HL-60 (cell line): ENCODE measurements at regions not wholly inside any gene's neighbourhood (a gene's known extent, or its start where the extent isn't known, plus 50 kb on each side); places are given as distances from the start of the nearest gene placed in this dataset.

Experiments
- DNase-seq, 2 experiments: peaks; one replicate each; pipeline ENCODE4 v3.0.0-alpha.2; 2010 to 2020; ENCODE audit warnings: low read depth in 1 of 2, low spot score in 1 of 2
- H3K27ac ChIP-seq: fragments of 250-450 bp; sonication (Bioruptor Pico); replicated peaks from 2 replicates; pipeline ENCODE4 v1.5.1; 2020; ENCODE audit warnings: mild to moderate bottlenecking, moderate library complexity
- H3K27me3 ChIP-seq: fragments of 250-450 bp; sonication (Bioruptor Pico); 2 replicates; pipeline ENCODE4 v1.5.1; 2021; ENCODE audit warnings: mild to moderate bottlenecking, moderate library complexity; ENCODE audit not compliant: insufficient read depth, poor library complexity, severe bottlenecking
- H3K4me3 ChIP-seq: replicated peaks from 2 replicates; pipeline ENCODE4 v1.5.1; 2011; ENCODE audit warnings: mild to moderate bottlenecking, control low read depth, low read length; ENCODE audit not compliant: insufficient read depth
- CTCF ChIP-seq: IDR thresholded peaks from one replicate; pipeline ENCODE4 v1.5.1; 2011; ENCODE audit warnings: low read length, control low read depth, inconsistent platforms; ENCODE audit not compliant: insufficient read depth
- GABPA ChIP-seq: IDR thresholded peaks from 2 replicates; pipeline ENCODE4 v1.6.1; 2012; ENCODE audit warnings: low read depth
- POLR2AphosphoS5 ChIP-seq: IDR thresholded peaks from 2 replicates; pipeline ENCODE4 v1.6.1; 2012; ENCODE audit warnings: low read depth
- REST ChIP-seq: IDR thresholded peaks from 2 replicates; pipeline ENCODE4 v1.6.1; 2012; ENCODE audit warnings: low read depth; ENCODE audit not compliant: insufficient replicate concordance
- SPI1 ChIP-seq: IDR thresholded peaks from 2 replicates; pipeline ENCODE4 v1.6.1; 2012; ENCODE audit warnings: low read depth, mild to moderate bottlenecking, borderline replicate concordance

- Histone ChIP-seq H3K27ac (no peak overlapping the region), H3K27me3 (no peaks in the 10 kb centered on the region), H3K4me3 (no peak overlapping the region)
- DNase-seq: no peak
- no peak for TF ChIP-seq CTCF
- TF ChIP-seq POLR2AphosphoS5: no peak
- TF ChIP-seq GABPA: no peak
- TF ChIP-seq REST: no peak
- TF ChIP-seq SPI1: no peak
Observed at GRCh38 chr5:42989190-42989589, 50.9 kb downstream of the ANXA2R start.

GRCh38 chr5:42988568-42988967 lies 51.6 kb downstream of the ANXA2R start:
- Histone ChIP-seq H3K27me3 (no peaks in the 10 kb centered on the region), H3K4me3 (no peak overlapping the region), H3K27ac (no peak overlapping the region)
- DNase-seq: no peak
- TF ChIP-seq REST (no peak), SPI1 (no peak), CTCF (no peak), GABPA (no peak), POLR2AphosphoS5 (no peak)

- Histone ChIP-seq H3K27ac (no peak overlapping the region), H3K4me3 (no peak overlapping the region)
- DNase-seq: no peak
Observed at GRCh38 chr5:42985129-42986037, 54.7 kb downstream of the ANXA2R start.

GRCh38 chr5:42984307-42984706 lies 55.8 kb downstream of the ANXA2R start:
- TF ChIP-seq POLR2AphosphoS5 (no peak), CTCF (no peak), REST (no peak), SPI1 (no peak), GABPA (no peak)

More at GRCh38 chr5:42985129-42986037, 54.7 kb downstream of the ANXA2R start:
- TF ChIP-seq GABPA: no peak
- H3K27me3 ChIP-seq: no peaks in the 10 kb centered on the region

More at GRCh38 chr5:42984307-42984706, 55.8 kb downstream of the ANXA2R start:
- Histone ChIP-seq H3K27me3 (no peaks in the 10 kb centered on the region), H3K27ac (no peak overlapping the region), H3K4me3 (no peak overlapping the region)
- no peak for DNase-seq
